ENCODE measurements at regions not wholly inside any gene's neighbourhood (a gene's known extent, or its start where the extent isn't known, plus 50 kb on each side); places are given as distances from the start of the nearest gene placed in this dataset.
A peak's percentile ranks its signal among the peaks of the same experiment; 100 is the strongest.
"Not testable (repeated sequence)": the region's sequence is repeated elsewhere in the genome, so short reads cannot be mapped to it uniquely, and the experiment has no call there.

DNA sequence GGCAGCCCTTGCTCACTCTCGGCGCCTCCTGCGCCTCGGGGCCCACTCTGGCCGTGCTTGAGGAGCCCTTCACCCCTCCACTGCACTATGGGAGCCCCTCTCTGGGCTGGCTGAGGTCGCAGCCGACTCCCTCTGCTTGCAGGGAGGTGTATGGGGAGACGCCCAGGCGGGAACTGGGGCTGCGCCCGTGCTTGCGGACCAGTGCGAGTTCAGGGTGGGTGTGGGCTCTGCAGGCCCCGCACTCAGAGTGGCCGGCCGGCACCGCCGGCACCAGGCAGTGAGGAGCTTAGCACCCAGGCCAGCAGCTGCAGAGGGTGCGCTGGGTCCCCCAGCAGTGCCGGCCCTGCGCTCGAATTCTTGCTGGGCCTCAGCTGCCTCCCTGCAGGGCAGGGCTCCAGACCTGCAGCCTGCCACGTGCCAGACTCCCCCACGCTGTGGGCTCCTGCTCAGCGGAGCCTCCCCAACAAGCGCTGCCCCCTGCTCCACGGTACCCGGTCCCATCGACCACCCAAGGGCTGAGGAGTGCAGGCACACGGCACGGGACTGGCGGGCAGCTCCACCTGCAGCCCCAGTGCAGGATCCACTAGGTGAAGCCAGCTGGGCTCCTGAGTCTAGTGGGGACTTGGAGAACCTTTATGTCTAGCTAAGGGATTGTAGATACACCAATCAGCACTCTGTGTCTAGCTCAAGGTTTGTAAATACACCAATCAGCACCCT, 54.0 kb upstream of the WWC2 start:
- not testable (repeated sequence) for DNase-seq

GRCh38 chr4:183038436-183038835, 60.6 kb upstream of the WWC2 start:
- DNase-seq = no peak

DNA sequence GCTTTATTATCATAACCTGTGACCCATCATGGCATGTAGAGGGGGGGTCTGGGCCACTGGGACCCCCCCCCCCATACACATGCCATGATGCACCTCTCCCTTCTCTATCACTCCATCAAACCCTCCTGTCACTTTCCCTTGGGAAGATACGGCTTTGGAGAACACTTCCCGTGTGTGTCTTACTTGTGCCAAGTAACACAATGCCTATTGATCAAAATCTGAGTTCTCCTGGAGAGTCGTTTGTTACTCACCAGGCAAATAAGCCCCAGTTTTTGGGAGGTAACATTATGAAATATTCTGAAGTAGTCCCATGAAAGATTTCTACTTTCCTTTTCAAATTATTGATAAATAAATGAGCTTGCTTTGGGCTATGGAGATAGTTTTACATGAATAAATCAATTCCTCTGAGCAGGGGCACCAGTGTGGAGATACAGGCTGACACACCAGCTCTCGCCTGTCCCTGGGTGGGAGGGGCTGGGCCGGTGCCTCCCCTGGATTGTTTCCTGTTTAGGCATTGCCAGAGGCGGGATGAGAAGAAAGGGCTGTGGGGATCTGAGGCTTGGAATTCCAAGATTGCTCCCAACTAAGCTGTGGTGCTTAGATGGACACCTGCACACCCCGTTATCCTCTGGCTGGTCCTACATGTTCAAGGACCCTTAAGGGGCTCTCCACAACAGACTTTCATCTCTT, 63.2 kb upstream of the WWC2 start:
- no peak for DNase-seq

DNA sequence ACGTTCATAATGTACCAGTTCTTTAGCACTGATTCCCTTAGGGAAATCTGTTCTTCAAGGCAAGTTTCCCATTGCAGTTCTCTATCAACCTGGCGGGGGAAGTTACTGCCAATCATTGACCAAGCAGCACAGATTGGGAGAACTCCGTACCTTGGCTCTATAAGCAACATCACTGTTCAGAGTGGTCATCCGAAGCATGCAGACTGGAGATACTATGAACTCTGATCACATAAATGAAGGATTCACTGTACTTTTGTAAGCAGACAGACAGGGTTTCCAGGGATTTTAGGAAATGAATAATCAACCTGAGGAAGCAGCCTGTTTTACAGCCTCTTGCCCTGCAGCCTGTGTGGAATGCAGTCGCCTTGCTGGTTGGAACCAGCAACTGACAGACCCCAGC, 63.8 kb upstream of the WWC2 start:
- DNase-seq = no peak

DNA sequence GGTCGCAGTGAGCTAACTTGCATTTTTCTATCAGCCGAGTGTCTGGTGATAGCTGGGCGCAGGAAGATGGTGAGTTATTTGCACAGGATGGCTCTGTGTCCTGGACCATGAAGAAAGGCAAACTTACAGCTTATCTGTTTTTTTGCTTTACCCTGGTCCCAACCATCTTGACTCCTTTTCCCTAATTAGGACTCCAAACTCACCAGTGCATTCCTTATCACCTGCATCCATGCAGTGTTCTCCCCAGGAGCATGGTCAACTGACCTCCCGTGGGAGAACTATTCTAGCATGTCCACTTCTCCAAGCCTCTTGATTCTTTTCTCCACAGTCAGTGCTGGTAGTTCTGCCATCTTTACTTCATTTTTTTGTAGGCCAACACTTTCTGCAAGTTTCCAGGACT, 68.2 kb upstream of the WWC2 start:
- no peak for DNase-seq

DNA sequence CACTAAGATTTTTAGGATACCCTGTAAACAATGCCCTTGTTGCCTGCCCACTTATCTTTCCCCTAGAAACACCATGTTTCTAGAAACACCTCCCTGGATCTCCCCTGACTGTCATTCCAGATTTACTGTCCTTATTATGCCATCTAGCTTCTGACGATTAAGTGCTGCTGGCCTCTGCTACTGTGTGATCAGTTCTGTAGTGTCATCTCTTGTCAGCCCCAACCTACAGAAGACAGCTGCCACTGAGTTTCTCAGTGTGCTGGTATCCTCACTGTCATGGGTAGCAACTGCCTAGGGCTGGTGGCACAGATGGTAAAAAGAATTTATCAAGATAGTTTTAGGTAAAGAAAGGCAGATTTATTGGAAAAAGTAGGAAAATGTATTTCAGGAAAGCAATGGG, 68.7 kb upstream of the WWC2 start:
- no peak for DNase-seq

DNA sequence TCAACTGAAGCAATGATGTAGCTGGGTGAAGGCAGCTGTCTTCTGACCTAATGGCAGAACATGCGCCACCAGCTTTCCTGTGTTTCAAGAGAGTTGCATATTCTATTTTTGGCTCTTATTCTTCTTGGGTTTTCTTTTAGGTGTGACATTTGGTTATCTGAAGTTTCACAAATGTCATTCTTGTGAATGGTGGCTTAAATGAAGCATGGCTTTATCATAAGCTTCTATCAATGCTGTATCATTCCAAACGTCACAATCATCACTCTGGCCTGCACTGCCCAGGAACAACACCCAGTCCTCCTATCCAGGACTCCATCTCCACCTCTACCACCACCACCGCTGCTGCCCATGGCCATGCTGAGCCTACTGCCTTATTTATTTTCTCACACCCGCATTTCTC, 69.7 kb upstream of the WWC2 start:
- DNase-seq = no peak

DNA sequence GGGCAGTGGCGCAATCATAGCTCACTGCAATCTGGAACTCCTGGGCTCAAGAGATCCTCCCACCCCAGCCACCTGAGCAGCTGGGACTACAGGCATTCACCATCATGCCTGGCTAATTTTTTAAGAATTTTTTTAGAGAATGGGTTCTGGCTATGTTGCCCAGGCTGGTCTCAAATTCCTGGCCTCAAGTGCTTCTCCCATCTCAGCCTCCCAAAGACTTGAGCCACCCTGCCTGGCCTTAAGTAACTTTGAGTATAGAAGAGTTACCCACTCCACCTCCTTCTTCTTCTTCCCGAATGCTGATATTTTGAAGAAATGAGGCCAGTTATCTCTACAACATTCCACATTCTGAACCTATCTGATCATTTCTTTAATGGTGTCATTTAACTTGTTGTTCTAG, 72.4 kb upstream of the WWC2 start:
- DNase-seq = no peak

DNA sequence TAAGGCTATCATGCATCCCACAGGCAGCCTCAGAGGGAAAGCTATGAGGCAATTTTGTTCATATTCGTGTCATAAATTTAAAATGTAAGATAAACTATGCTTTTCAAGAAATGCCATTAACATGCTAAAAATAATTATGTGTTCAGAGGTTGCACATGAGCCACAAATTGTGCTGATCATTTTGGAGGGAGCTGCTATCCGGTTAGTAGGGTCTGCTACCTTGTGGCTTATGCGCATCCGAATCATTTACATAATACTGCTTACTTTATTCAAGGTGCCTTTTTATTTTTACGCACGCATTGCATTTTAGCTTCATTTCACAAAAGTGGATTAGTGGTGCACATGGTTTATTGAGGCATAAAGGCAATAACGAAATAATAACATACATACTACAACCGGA, 76.4 kb upstream of the WWC2 start:
- DNase-seq = no peak

- DNase-seq = no peak
Observed at GRCh38 chr4:183017962-183018361, 81.1 kb upstream of the WWC2 start.

DNA sequence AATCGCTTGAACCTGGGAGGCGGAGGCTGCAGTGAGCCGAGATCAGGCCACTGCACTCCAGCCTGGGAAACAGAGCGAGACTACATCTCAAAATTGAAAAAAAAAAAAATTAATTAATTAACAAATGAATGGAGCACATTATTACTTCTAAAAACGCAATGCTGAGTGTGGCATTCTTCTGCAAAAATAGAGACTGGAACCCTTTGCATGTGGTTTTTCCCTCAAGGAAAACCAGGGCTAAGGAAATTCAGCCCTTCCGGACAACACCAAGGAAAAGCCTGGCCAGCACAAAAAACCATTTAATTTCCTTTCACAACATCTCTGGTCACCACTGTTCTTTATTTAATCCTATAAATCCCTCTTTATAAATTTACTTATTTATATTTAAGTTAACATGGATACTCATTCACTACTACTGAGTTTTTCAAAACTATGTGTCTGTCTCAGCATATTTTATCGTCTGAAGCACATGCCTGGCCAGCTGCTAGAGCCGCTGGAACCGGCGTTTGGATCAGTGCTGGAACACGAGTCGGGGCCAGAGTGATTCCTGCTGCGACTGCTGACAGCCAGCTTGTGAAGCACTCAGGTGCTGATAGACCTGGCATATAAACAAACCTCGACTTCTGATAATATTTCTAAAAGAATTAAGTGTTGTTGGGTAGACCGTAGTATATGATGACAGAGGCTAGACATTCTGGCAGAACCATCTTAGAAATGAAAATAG, 84.5 kb upstream of the WWC2 start:
- no peak for DNase-seq

GRCh38 chr4:183013730-183014002, 85.4 kb upstream of the WWC2 start:
- no peak for DNase-seq

- DNase-seq = no peak
Observed at GRCh38 chr4:183012879-183013729, 86.0 kb upstream of the WWC2 start.

DNA sequence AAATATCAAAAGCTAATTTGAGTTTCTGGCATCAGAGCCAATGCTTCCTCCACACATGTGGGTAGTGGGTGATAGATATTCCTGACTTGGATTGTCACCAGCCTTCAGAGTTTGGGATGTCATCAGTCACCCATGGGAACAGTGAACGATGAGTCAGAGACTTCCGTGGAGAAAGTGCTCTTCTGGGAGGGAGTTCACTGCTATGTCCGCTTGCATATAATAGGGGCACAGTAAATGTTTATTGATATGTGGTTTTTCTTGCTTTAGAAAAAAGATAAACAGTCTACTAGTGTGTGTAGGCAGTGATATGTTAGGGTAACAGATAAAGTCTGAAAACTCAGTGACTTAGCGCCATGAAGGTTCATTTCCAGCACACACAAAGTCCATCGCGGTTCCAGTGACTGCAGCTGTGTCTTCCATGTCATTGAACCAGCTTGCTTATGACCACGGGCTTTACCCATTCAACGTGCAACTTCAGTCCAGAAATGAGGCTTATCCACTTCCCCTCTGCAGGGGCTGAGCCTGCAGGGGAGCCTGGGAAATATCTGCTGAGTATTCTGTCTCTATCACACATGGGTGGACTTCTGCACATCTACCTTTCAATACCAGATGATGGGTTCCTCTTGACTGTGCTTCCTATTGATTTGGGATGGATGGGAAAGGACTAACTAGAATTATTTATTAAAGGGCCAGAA, 87.7 kb upstream of the WWC2 start:
- DNase-seq = no peak

- no peak for DNase-seq
Observed at GRCh38 chr4:183008492-183008891, 90.6 kb upstream of the WWC2 start.

DNA sequence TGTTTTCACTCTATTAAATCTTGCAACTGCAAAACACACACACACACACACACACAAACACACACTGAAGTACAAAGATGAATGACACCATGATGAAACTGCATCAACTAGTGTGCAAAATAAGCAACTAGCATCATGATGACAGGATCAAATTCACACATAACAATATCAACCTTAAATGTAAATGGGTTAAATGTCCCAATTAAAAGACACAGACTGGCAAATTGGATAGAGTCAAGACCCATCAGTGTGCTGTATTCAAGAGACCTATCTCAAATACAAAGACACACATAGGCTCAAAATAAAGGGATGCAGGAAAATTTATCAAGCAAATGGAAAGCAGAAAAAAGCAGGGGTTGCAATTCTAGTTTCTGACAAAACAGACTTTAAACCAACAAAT, 87.2 kb upstream of the DCTD start:
- DNase-seq = not testable (repeated sequence)

DNA sequence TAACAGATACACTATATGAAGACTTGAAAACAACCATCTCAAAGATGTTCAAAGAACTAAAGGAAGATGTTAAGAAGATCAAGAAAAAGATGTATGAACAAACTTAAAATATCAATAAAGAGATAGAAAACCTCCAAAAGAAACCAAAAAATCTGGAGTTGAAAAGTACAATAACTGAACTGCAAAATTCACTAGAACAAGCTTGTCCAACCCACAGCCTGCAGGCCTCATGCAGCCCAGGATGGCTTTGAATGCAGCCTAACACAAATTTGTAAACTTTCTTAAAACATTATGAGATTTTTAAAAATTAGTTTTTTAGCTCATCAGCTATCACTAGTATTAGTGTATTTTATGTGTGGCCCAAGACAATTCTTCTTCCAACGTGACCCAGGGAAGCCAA, 77.0 kb upstream of the DCTD start:
- DNase-seq = no peak

DNA sequence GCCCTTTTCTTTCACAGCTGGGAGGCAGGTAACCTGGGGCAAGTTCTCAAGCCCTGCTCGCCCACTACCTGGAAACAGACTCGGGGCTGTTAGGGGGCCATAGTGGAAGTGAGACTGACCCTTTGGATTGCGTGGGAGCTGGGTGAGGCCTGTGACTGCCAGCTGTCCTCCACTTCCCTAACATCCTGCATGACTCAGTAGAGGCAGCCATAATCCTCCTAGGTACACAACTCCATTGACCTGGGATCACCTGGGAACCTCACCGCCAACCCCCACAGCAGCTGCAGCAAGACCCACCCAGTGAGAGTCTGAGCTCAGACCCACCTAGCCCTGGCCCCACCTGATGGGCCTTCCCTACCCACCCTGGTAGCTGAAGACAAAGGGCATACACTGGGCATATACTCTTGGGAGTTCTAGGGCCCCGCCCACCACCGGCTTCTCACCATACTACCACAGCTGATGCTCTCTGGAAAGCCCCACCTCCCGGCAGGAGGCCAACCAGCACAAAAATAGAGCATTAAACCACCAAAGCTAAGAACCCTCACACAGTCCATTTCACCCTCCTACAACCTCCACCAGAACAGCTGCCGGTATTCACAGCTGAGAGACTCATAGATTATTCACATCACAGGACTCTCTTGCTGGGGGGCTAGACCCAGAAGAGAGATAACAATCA, 61.1 kb upstream of the DCTD start:
- DNase-seq = no peak

GRCh38 chr4:182975806-182976205, 58.6 kb upstream of the DCTD start:
- DNase-seq = peak; percentile 48 to 89

DNA sequence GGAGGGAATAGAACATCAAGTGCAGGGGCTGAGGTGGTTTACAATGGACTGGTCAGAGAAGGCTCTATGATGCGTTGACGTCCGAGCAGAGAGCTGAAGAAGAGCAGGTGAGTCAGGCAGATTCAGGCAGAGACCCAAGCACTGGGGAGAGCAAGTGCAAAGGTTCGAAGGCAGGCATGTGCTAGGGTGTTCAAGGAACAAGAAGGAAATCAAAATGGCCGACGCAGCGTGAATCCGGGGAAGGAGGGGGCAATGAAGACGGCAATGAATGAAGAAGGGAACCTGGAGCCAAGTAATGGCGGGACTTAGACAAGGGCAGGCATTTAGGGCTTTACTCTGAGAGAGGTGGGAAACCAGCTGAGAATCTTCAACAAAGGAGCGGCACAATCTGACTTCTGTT, 56.8 kb upstream of the DCTD start:
- DNase-seq = no peak

DNA sequence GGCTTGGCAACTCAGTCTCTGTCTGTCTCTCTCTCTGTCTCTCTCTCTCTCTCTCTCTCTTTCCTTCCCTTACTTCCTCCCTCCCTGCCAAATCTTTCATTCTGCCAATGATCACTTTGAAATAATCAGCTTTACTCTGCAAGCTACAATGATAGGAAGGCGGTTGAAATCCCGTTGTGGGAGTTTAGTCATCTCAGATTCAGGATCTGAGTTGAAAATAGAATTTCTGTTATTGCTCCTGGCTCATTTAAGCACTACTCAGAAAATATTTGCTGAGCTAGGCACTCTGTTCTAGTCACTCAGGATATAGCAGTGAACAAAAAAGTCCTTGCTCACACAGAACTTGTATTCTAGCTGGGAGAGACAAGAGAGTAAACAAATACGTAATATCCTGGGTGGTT, 56.3 kb upstream of the DCTD start:
- no peak for DNase-seq

DNA sequence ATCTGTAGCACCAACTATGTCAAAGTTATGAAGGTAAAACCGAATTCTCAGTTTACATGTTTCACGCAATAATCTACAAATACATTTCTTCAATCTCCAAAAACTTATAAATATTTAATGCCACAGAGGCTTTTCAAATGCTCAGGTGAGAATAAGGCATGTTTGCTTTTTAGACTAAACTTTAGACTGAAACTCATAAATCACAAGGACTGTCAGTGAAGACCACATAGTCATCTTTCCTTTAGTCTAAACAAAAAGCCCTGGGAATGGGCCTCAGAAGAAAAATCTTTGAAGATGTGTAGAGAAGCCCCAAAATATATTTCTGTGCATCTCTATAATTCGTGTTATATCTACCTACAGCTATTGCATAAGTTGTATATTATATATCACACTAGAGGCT, 54.5 kb upstream of the DCTD start:
- no peak for DNase-seq

Data from SW 1271 (cell line).